Rectal smooth muscle tissue (tissue), 1 donor: ENCODE measurements at regions not wholly inside any gene's neighbourhood (a gene's known extent, or its start where the extent isn't known, plus 50 kb on each side); places are given as distances from the start of the nearest gene placed in this dataset.

ENCODE experiments used
- H3K27ac ChIP-seq: one replicate; pipeline ENCODE4 v1.7.0; 2013; ENCODE audit warnings: low read depth, low read length, inconsistent platforms
- H3K27me3 ChIP-seq: one replicate; pipeline ENCODE4 v1.7.0; 2013; ENCODE audit warnings: low read length; ENCODE audit not compliant: control insufficient read depth, insufficient read depth
- H3K36me3 ChIP-seq: one replicate; pipeline ENCODE4 v1.7.0; 2013; ENCODE audit warnings: low read length; ENCODE audit not compliant: control insufficient read depth, insufficient read depth
- H3K4me1 ChIP-seq: one replicate; pipeline ENCODE4 v1.7.0; 2013; ENCODE audit warnings: low read length; ENCODE audit not compliant: control insufficient read depth, insufficient read depth
- H3K4me3 ChIP-seq: one replicate; pipeline ENCODE4 v1.7.0; 2013; ENCODE audit warnings: low read length
- H3K9ac ChIP-seq: one replicate; pipeline ENCODE4 v1.7.0; 2013; ENCODE audit warnings: low read length

- H3K4me3 ChIP-seq: no peak overlapping the region
- H3K36me3 ChIP-seq: no peaks in the 10 kb centered on the region
- H3K27ac ChIP-seq: no peak overlapping the region
- H3K9ac ChIP-seq: no peak overlapping the region
- H3K4me1 ChIP-seq: no peaks in the 10 kb centered on the region
- no peaks in the 10 kb centered on the region for H3K27me3 ChIP-seq
Observed at GRCh38 chr2:16121231-16121985, 181.1 kb downstream of the MYCN start.

DNA sequence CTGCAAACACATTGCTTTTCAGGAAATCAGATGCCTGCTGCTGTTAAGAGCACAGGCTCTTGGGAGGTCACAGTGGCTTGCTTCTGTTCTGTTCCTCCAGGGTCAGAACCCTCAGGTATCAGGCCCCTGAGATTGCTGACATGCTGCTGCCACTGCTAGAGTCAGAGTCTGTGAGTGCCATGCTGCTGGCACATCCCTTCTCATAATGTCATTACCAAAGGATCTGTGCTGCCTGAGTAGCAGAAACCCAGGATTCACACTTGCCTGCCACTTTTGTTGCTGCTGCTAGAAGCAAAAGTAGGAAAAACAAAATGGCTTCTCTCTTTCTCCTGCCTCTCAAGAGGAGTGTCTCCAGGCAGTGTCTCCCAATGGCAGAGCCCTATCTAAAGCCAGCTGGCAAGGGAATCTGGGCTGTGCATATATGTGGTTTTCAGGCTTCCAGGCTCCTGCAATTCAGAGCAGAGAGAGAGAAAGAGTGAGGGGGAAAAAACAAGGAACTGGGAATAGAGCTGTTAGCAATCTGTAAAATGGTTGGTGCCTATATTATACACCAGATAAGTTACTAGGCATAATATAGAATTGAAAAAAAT is 180.3 kb downstream of the MYCN start:
- no peak overlapping the region for H3K4me3 ChIP-seq
- H3K27ac ChIP-seq: no peak overlapping the region
- no peaks in the 10 kb centered on the region for H3K36me3 ChIP-seq
- no peak overlapping the region for H3K9ac ChIP-seq
- H3K27me3 ChIP-seq: no peaks in the 10 kb centered on the region
- H3K4me1 ChIP-seq: no peaks in the 10 kb centered on the region

DNA sequence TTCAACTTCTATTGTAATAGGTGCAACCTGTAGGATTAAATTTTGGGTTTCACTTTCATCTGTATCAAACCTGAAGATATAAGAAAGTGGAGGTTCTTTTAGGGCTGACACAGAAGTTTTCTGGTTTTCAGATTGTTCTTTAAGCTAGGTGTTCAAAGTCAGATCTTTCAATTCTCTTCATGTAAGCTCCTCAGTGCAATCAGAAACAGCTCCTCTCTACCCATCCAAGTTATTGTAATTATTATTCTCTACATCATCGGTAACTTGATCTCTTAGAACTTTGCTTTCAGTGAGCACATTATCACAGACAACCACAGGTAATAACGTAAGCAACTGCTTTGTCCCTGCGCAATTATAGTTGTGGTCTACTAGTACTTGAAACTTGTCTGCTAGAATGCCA is 179.4 kb downstream of the MYCN start:
- H3K9ac ChIP-seq: no peak overlapping the region
- no peak overlapping the region for H3K4me3 ChIP-seq
- no peaks in the 10 kb centered on the region for H3K36me3 ChIP-seq
- H3K27ac ChIP-seq: no peak overlapping the region
- no peaks in the 10 kb centered on the region for H3K27me3 ChIP-seq
- H3K4me1 ChIP-seq: no peaks in the 10 kb centered on the region

DNA sequence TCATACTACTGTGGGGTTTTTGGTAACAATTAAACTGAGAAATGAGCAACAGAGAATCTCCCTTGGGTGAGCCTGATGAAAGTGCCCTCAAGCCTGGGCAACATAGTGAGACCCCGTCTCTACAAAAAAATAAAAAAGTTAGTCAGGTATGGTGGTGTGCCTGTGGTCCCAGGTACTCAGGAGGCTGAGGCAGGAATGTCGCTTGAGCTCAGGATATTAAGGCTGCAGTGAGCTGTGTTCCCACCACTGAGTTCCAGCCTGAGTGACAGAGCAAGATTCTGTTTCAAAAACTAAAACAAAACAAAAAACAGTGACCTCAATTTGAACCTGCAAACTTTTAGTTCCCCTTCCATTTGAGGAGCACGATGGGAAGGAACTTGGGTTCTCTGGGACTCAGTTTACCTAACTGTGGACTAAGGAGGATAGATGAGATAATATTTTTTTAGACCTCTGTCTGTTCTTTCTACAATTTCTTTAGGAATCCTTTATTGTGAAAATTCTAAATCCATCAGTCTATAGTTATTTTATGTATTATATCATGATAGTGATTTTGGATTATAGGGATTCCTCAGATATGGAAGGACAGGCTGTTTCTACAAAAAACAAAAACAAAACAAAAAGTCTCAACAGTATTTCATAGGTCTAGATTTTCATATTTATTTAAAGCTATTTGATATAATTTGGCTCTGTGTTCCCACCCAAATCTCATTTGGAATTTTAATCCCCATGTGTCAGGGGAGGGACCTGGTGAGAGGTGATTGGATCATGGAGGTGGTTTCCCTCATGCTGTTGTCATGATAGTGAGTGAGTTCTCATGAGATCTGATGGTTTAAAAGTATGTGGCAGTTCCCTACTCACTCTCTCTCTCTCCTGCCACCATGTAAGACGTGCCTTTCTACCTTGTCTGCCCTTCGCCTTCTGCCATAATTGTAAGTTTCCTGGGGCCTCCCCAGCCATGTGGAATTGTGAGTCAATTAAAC is 178.6 kb downstream of the MYCN start:
- no peak overlapping the region for H3K27ac ChIP-seq

DNA sequence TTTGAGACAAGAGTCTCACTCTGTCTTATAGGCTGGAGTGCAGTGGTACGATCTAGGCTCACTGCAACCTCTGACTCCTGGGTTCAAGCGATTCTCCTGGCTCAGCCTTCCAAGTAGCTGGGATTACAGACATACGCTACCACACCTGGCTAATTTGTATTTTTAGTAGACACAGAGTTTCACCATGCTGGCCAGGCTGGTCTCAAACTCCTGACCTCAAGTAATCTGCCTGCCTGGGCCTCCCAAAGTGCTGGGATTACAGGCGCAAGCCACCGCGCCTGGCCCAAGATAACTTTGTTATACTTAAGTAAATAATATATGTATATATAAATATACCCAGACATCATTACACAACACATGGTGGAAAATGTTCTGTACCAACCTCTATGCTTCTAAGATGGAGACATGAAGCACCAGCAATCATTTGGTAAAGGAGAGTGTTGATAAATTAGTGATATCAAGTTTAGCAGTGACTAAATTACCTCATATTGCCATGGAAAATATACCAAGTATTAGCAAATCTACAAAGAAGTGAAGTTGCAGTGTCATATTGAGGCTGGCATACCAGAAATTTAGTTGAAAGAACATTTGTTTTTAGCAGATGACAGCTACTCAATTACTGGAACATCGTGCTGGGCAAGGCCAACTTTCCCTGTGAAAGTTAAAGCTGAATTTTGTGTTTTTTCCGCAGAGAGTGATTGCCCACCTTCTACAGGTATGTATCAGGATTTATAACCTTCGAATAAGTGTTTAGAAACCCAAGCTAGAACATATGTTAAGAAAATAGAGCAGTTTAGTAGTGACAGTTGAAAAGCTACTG is 177.7 kb downstream of the MYCN start:
- Histone ChIP-seq H3K9ac (no peak overlapping the region), H3K27ac (no peak overlapping the region), H3K4me1 (no peaks in the 10 kb centered on the region), H3K36me3 (no peaks in the 10 kb centered on the region), H3K4me3 (no peak overlapping the region), H3K27me3 (no peaks in the 10 kb centered on the region)

More for the DNA sequence above, 178.6 kb downstream of the MYCN start:
- Histone ChIP-seq H3K9ac (no peak overlapping the region), H3K4me1 (no peaks in the 10 kb centered on the region), H3K4me3 (no peak overlapping the region), H3K36me3 (no peaks in the 10 kb centered on the region), H3K27me3 (no peaks in the 10 kb centered on the region)

DNA sequence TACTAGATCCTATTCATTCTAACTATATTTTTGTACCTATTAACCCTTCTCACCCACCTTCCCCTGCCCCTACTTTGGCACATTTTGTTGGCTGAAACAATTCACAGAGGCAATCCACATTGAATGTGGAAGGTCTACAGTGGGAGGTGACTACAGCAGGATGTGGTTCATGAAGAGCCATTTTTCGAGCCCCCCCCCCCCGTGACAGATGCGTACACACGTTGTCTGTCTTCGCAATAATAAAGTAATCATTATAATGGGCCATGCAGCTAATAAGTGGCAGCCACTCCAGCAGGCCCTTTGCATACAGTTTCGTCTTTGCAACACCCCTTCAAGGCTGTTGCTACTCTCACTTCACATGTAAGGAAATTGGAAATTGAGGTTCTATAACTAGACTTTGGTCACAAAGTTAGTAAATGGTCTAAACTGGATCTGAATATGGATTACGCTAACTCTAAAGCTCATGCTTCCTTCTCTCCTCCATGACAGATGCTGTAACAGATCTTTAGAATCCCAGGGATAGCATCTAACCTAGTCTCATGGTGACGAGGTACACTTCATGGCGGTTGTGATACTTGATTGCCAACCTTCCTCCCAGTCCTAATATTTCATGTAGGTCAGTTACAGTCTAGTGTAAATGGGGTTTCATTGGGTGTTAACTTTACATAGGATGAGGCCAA is 176.8 kb downstream of the MYCN start:
- H3K36me3 ChIP-seq: no peaks in the 10 kb centered on the region
- H3K27ac ChIP-seq: no peak overlapping the region
- no peak overlapping the region for H3K9ac ChIP-seq
- H3K27me3 ChIP-seq: no peaks in the 10 kb centered on the region
- H3K4me1 ChIP-seq: no peaks in the 10 kb centered on the region
- H3K4me3 ChIP-seq: no peak overlapping the region

- no peak overlapping the region for H3K4me3 ChIP-seq
- no peaks in the 10 kb centered on the region for H3K36me3 ChIP-seq
- H3K27me3 ChIP-seq: no peaks in the 10 kb centered on the region
- no peak overlapping the region for H3K27ac ChIP-seq
- no peaks in the 10 kb centered on the region for H3K4me1 ChIP-seq
- no peak overlapping the region for H3K9ac ChIP-seq
Observed at GRCh38 chr2:16115881-16116830, 175.8 kb downstream of the MYCN start.

GRCh38 chr2:16115291-16115690 is 174.9 kb downstream of the MYCN start:
- H3K9ac ChIP-seq: no peak overlapping the region
- H3K4me3 ChIP-seq: no peak overlapping the region
- no peaks in the 10 kb centered on the region for H3K4me1 ChIP-seq
- no peak overlapping the region for H3K27ac ChIP-seq
- H3K27me3 ChIP-seq: no peaks in the 10 kb centered on the region
- no peaks in the 10 kb centered on the region for H3K36me3 ChIP-seq

- no peaks in the 10 kb centered on the region for H3K27me3 ChIP-seq
- H3K4me3 ChIP-seq: no peak overlapping the region
- H3K36me3 ChIP-seq: no peaks in the 10 kb centered on the region
- no peaks in the 10 kb centered on the region for H3K4me1 ChIP-seq
- no peak overlapping the region for H3K27ac ChIP-seq
- H3K9ac ChIP-seq: no peak overlapping the region
Observed at GRCh38 chr2:16114836-16115235, 174.5 kb downstream of the MYCN start.

DNA sequence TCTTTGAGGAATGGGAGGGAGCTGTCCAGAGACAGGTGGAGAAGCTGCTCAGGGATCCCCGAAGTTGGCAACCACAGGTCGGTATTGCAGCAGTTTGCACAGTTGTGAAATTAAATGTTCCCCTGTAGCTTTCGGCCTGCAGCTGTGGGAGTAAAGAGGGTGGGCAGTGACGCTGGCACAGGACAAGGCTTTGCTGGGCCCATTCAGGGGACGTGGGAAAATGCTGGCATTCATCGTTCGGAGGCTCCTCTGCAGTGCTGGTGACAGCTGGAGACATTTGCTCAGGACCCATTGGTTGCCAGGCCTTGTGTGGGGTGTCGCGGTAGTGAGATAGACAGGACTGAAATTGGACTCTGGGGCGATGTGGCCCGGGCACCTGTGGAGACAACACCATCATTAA is 173.7 kb downstream of the MYCN start:
- H3K36me3 ChIP-seq: no peaks in the 10 kb centered on the region
- no peaks in the 10 kb centered on the region for H3K27me3 ChIP-seq
- no peak overlapping the region for H3K4me3 ChIP-seq
- no peak overlapping the region for H3K9ac ChIP-seq
- H3K27ac ChIP-seq: no peak overlapping the region
- no peaks in the 10 kb centered on the region for H3K4me1 ChIP-seq

DNA sequence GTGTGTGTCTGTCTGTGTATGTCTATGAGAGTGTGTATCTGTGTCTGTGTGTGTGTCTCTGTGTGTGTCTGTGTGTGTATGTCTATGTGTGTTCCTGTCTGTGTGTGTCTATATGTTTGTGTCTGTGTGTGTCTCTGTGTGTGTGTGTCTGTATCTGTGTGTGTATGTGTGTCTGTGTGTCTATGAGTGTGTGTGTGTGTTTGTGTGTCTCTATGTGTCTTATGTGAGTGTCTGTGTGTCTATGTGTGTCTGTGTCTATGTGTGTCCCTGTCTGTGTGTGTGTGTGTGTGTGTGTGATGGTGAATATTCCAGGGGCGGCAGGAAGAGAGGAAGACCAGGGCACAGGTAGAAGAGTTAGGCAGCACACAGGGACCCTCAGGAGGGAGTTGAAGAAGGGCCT is 173.2 kb downstream of the MYCN start:
- Histone ChIP-seq H3K4me3 (no peak overlapping the region), H3K36me3 (no peaks in the 10 kb centered on the region), H3K4me1 (no peaks in the 10 kb centered on the region), H3K9ac (no peak overlapping the region), H3K27ac (no peak overlapping the region), H3K27me3 (no peaks in the 10 kb centered on the region)
